Activated CD4-positive, CD25-positive, alpha-beta regulatory T cell treated with anti-CD3 and anti-CD28 coated beads, Interleukin-2, amount 50 U/mL, for 16 hours (primary cell): ENCODE measurements at regions not wholly inside any gene's neighbourhood (a gene's known extent, or its start where the extent isn't known, plus 50 kb on each side); places are given as distances from the start of the nearest gene placed in this dataset.

Source experiments
- DNase-seq: peaks from one replicate; pipeline ENCODE4 v3.0.0-alpha.2; 2020; ENCODE audit warnings: low read depth, low spot score

GRCh38 chr5:61686491-61687257 lies 354.6 kb downstream of the ZSWIM6 start:
- DNase-seq: no peak

GRCh38 chr5:61687371-61687770 lies 355.3 kb downstream of the ZSWIM6 start:
- DNase-seq: no peak

- no peak for DNase-seq
Measured at GRCh38 chr5:61689153-61689846, 357.2 kb downstream of the ZSWIM6 start.

- no peak for DNase-seq
Measured at GRCh38 chr5:61697809-61698558, 365.9 kb downstream of the ZSWIM6 start.

GRCh38 chr5:61701877-61702602 lies 370.0 kb downstream of the ZSWIM6 start:
- DNase-seq: no peak

GRCh38 chr5:61702784-61703183 lies 370.7 kb downstream of the ZSWIM6 start:
- DNase-seq: no peak

- no peak for DNase-seq
Measured at GRCh38 chr5:61704289-61704688, 372.2 kb downstream of the ZSWIM6 start.

GRCh38 chr5:61706751-61707150 lies 374.7 kb downstream of the ZSWIM6 start:
- no peak for DNase-seq

- no peak for DNase-seq
Measured at GRCh38 chr5:61719124-61719523, 387.1 kb downstream of the ZSWIM6 start.

- DNase-seq: no peak
Measured at GRCh38 chr5:61720829-61721228, 388.8 kb downstream of the ZSWIM6 start.

GRCh38 chr5:61724102-61724501 lies 392.0 kb downstream of the ZSWIM6 start:
- no peak for DNase-seq

GRCh38 chr5:61728287-61728686 lies 396.2 kb downstream of the ZSWIM6 start:
- DNase-seq: no peak

GRCh38 chr5:61730866-61731265 lies 398.8 kb downstream of the ZSWIM6 start:
- no peak for DNase-seq

GRCh38 chr5:61731267-61731945 lies 399.3 kb downstream of the ZSWIM6 start:
- DNase-seq: no peak

- DNase-seq: no peak
Measured at GRCh38 chr5:61731946-61732314, 399.9 kb downstream of the ZSWIM6 start.

- DNase-seq: no peak
Measured at GRCh38 chr5:61732369-61732768, 400.3 kb downstream of the ZSWIM6 start.

- DNase-seq: no peak
Measured at GRCh38 chr5:61732796-61733195, 400.7 kb downstream of the ZSWIM6 start.

GRCh38 chr5:61734001-61734400 lies 401.9 kb downstream of the ZSWIM6 start:
- no peak for DNase-seq

GRCh38 chr5:61734966-61735365 lies 402.9 kb downstream of the ZSWIM6 start:
- DNase-seq: no peak

GRCh38 chr5:61735531-61735930 lies 403.5 kb downstream of the ZSWIM6 start:
- DNase-seq: no peak

- no peak for DNase-seq
Measured at GRCh38 chr5:61735995-61736394, 403.9 kb downstream of the ZSWIM6 start.
